NB4 (cell line): ENCODE measurements at regions not wholly inside any gene's neighbourhood (a gene's known extent, or its start where the extent isn't known, plus 50 kb on each side); places are given as distances from the start of the nearest gene placed in this dataset.

Source experiments
- DNase-seq: peaks from one replicate; pipeline ENCODE4 v3.0.0; 2010; ENCODE audit warnings: low read depth
- H3K4me3 ChIP-seq: one replicate; pipeline ENCODE4 v1.5.1; 2011; ENCODE audit warnings: mild to moderate bottlenecking, low read depth, low read length, moderate library complexity
- CTCF ChIP-seq: IDR thresholded peaks from one replicate; pipeline ENCODE4 v1.5.1; 2012; ENCODE audit warnings: low read depth, low read length
- MAX ChIP-seq: IDR thresholded peaks from 2 replicates; pipeline ENCODE4 v1.6.1; 2011; ENCODE audit warnings: low read depth, low read length
- MYC ChIP-seq: IDR thresholded peaks from 2 replicates; pipeline ENCODE4 v1.6.1; 2011; ENCODE audit warnings: low read depth, low read length
- POLR2A ChIP-seq: IDR thresholded peaks from 2 replicates; pipeline ENCODE4 v1.6.1; 2011; ENCODE audit warnings: mild to moderate bottlenecking; ENCODE audit not compliant: insufficient read length; ENCODE audit errors: extremely low read depth

- H3K4me3 ChIP-seq = no peak overlapping the region
- DNase-seq = no peak
- TF ChIP-seq CTCF = no peak
- no peak for TF ChIP-seq POLR2A
- no peak for TF ChIP-seq MYC
- no peak for TF ChIP-seq MAX
These were observed 230.4 kb upstream of the CCDC179 start for GRCh38 chr11:23090659-23091058.

- TF ChIP-seq POLR2A = no peak
- TF ChIP-seq MAX = no peak
- no peak for TF ChIP-seq MYC
- TF ChIP-seq CTCF = no peak
- no peak overlapping the region for H3K4me3 ChIP-seq
- no peak for DNase-seq
These were observed 235.4 kb upstream of the CCDC179 start for GRCh38 chr11:23095650-23096189.

- no peak for TF ChIP-seq CTCF
- no peak for TF ChIP-seq POLR2A
- TF ChIP-seq MYC = no peak
- TF ChIP-seq MAX = no peak
- no peak overlapping the region for H3K4me3 ChIP-seq
- DNase-seq = no peak
These were observed 237.6 kb upstream of the CCDC179 start for GRCh38 chr11:23097891-23098290.

- no peak overlapping the region for H3K4me3 ChIP-seq
- no peak for TF ChIP-seq POLR2A
- no peak for TF ChIP-seq MYC
- no peak for TF ChIP-seq CTCF
- no peak for TF ChIP-seq MAX
- no peak for DNase-seq
These were observed 239.0 kb upstream of the CCDC179 start for GRCh38 chr11:23099256-23099655.

GRCh38 chr11:23100726-23101125 lies 240.5 kb upstream of the CCDC179 start:
- no peak overlapping the region for H3K4me3 ChIP-seq
- no peak for DNase-seq
- TF ChIP-seq MYC = no peak
- TF ChIP-seq MAX = no peak
- no peak for TF ChIP-seq CTCF
- TF ChIP-seq POLR2A = no peak
